ENCODE measurements at regions not wholly inside any gene's neighbourhood (a gene's known extent, or its start where the extent isn't known, plus 50 kb on each side); places are given as distances from the start of the nearest gene placed in this dataset.

- TF ChIP-seq POLR2A (IDR thresholded peaks at IDR 0.05; ENCODE audit: low read length), result no peak
- TF ChIP-seq GATA1 (IDR thresholded peaks at IDR 0.05; ENCODE audit: low read depth, low read length), result no peak
Measured at GRCh38 chr7:121504482-121504881, 108.4 kb upstream of the FAM3C start.
